Parathyroid adenoma (tissue), 2 donors: ENCODE measurements at regions not wholly inside any gene's neighbourhood (a gene's known extent, or its start where the extent isn't known, plus 50 kb on each side); places are given as distances from the start of the nearest gene placed in this dataset.

Experiments used
- H2AFZ ChIP-seq: fragments of 300-600 bp; sonication (generic); one replicate; pipeline ENCODE4 v1.7.0; 2017; ENCODE audit warnings: antibody characterized with exemption, mild to moderate bottlenecking
- H3K27ac ChIP-seq: fragments of 300-600 bp; sonication (generic); one replicate; pipeline ENCODE4 v1.7.0; 2017
- H3K27me3 ChIP-seq: fragments of 300-600 bp; sonication (generic); one replicate; pipeline ENCODE4 v1.7.0; 2017; ENCODE audit warnings: low read length; ENCODE audit not compliant: control insufficient read depth, insufficient read depth
- H3K36me3 ChIP-seq: fragments of 300-600 bp; sonication (generic); one replicate; pipeline ENCODE4 v1.7.0; 2017; ENCODE audit warnings: low read length; ENCODE audit not compliant: control insufficient read depth, insufficient read depth
- H3K4me1 ChIP-seq: fragments of 300-600 bp; sonication (generic); one replicate; pipeline ENCODE4 v1.7.0; 2017; ENCODE audit warnings: control low read depth
- H3K4me2 ChIP-seq: fragments of 300-600 bp; sonication (generic); one replicate; pipeline ENCODE4 v1.7.0; 2017; ENCODE audit warnings: low read length
- H3K4me3 ChIP-seq: fragments of 300-600 bp; sonication (generic); one replicate; pipeline ENCODE4 v1.7.0; 2017; ENCODE audit warnings: low read depth, low read length
- H3K79me2 ChIP-seq: fragments of 300-600 bp; sonication (generic); one replicate; pipeline ENCODE4 v1.7.0; 2017; ENCODE audit warnings: control low read depth
- H3K9ac ChIP-seq: fragments of 300-600 bp; sonication (generic); one replicate; pipeline ENCODE4 v1.7.0; 2017; ENCODE audit warnings: mild to moderate bottlenecking
- H3K9me3 ChIP-seq: fragments of 300-600 bp; sonication (generic); one replicate; pipeline ENCODE4 v1.7.0; 2017; ENCODE audit warnings: low read length; ENCODE audit not compliant: control insufficient read depth
- TF ChIP-seq, protein P1 (sequence below): fragments of 300-600 bp; sonication (generic); IDR thresholded peaks from one replicate; pipeline ENCODE4 v1.7.0; 2017; ENCODE audit warnings: antibody characterized with exemption, mild to moderate bottlenecking
- donor health status: primary hyperparathyroidism.

- Histone ChIP-seq H3K4me3 (no peak overlapping the region), H3K4me1 (no peaks in the 10 kb centered on the region), H3K27me3 (no peaks in the 10 kb centered on the region), H3K36me3 (no peaks in the 10 kb centered on the region), H3K9ac (no peak overlapping the region), H3K4me2 (no peak overlapping the region), H3K79me2 (no peaks in the 10 kb centered on the region), H3K9me3 (no peaks in the 10 kb centered on the region), H2AFZ (no peak overlapping the region), H3K27ac (no peak overlapping the region)
- TF ChIP-seq, protein P1, sequence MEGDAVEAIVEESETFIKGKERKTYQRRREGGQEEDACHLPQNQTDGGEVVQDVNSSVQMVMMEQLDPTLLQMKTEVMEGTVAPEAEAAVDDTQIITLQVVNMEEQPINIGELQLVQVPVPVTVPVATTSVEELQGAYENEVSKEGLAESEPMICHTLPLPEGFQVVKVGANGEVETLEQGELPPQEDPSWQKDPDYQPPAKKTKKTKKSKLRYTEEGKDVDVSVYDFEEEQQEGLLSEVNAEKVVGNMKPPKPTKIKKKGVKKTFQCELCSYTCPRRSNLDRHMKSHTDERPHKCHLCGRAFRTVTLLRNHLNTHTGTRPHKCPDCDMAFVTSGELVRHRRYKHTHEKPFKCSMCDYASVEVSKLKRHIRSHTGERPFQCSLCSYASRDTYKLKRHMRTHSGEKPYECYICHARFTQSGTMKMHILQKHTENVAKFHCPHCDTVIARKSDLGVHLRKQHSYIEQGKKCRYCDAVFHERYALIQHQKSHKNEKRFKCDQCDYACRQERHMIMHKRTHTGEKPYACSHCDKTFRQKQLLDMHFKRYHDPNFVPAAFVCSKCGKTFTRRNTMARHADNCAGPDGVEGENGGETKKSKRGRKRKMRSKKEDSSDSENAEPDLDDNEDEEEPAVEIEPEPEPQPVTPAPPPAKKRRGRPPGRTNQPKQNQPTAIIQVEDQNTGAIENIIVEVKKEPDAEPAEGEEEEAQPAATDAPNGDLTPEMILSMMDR, result no peak
Measured at GRCh38 chr7:81370822-81371221, 399.0 kb downstream of the HGF start.

DNA sequence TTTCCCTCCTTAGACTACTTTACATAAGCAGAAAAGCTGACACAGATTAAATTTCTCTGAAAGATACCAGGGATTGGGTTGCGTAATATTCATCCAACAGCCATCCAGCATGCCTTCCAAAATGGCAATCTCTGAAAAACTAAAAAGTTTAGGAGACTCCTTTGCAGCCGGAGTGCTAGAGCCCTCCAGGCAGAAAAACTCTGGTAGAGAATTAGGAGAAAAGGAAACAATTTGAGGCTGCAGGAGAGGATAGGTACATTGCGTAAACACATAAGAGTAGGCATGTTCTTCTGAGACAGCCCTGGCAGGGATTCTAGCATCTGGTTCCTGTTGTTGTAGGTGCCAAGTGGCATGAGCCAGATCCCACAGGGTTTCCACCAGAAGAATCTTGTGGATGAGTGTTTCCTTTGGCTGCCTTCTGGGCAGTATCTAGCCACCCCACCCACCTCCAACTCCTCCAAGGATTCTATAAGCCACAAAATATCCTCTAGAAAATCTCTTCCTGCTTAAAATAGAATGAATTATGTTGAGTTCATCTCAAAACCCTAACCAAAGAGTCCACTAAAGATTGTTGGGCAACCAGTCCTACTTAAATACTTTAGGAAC lies 402.4 kb downstream of the HGF start:
- TF ChIP-seq, protein P1, result no peak
- Histone ChIP-seq H3K4me3 (no peak overlapping the region), H3K27me3 (no peaks in the 10 kb centered on the region), H3K79me2 (no peaks in the 10 kb centered on the region), H3K4me2 (no peak overlapping the region), H3K4me1 (no peaks in the 10 kb centered on the region), H3K27ac (no peak overlapping the region), H2AFZ (no peak overlapping the region), H3K9ac (no peak overlapping the region), H3K36me3 (no peaks in the 10 kb centered on the region), H3K9me3 (no peaks in the 10 kb centered on the region)

DNA sequence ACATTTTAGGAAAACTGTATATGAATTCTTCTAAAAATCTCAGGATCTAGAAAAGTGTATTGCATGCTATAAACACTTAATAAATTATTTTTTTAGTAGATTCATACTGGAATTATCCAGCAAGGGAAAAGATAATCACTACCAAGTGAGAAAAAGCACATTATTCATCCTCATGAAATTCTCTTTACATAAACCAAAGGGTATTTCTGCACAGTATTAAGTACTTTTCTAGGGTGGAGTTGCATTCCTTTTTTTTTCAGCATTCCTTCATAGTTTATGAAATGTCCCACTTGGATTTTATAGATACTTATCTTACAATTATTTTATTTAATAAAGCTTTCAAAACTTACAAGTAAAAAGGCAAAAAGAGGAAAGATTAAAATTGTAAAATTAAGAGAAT lies 403.3 kb downstream of the HGF start:
- Histone ChIP-seq H2AFZ (no peak overlapping the region), H3K4me1 (no peaks in the 10 kb centered on the region), H3K9me3 (no peaks in the 10 kb centered on the region), H3K9ac (no peak overlapping the region), H3K79me2 (no peaks in the 10 kb centered on the region), H3K36me3 (no peaks in the 10 kb centered on the region), H3K4me3 (no peak overlapping the region), H3K4me2 (no peak overlapping the region), H3K27me3 (no peaks in the 10 kb centered on the region), H3K27ac (no peak overlapping the region)
- TF ChIP-seq, protein P1, result no peak

DNA sequence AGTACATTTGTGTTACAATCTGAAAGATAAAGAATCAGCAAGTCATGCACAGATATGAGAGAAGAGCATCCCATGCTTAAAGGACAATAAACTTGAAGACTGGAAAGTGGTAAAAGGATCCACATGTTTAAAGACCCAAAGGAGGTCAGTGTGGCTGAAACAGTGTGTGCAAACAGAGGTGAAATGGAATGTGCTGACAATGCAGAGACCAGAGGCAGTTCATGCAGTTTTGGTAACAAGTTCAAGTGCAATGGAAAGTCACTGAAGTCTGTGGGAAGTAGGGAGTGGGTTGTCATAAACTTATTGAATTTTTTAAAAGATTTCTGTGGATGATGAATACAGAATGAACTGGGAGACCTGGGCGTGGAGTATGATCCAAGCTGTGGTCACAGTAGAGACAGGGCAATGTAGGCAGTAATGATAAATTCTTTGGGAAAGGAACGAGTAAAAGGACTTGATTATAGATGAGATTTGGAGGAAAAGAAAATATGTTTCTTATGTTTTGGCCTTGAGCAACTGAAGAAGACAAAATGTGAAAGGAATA lies 408.0 kb downstream of the HGF start:
- no peaks in the 10 kb centered on the region for H3K36me3 ChIP-seq
- H2AFZ ChIP-seq, result no peak overlapping the region
- H3K9me3 ChIP-seq, result no peaks in the 10 kb centered on the region
- TF ChIP-seq, protein P1, result no peak
- no peak overlapping the region for H3K9ac ChIP-seq
- H3K27ac ChIP-seq, result no peak overlapping the region
- no peak overlapping the region for H3K4me3 ChIP-seq
- H3K27me3 ChIP-seq, result no peaks in the 10 kb centered on the region
- no peak overlapping the region for H3K4me2 ChIP-seq
- no peaks in the 10 kb centered on the region for H3K79me2 ChIP-seq
- no peaks in the 10 kb centered on the region for H3K4me1 ChIP-seq

DNA sequence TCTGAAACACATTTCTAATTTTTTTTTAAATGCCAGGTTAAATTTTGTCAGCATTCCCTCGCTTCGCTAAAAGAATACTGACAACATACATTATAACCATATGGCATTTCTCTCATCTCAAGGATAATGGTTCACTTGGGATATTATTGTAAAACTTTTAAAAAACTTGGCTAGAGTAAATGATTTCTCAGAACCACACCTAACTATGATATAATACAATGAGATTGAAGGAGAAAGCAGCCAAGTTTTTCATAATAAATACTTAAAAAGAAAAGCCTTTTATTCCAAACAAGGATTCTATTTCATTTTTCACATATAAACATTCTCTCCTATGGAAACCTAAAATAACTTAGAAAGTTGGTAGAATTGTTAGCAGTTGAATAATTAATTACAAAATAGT lies 413.9 kb downstream of the HGF start:
- H2AFZ ChIP-seq, result no peak overlapping the region
- no peak overlapping the region for H3K4me3 ChIP-seq
- no peak overlapping the region for H3K4me2 ChIP-seq
- no peaks in the 10 kb centered on the region for H3K36me3 ChIP-seq
- TF ChIP-seq, protein P1, result no peak
- H3K9ac ChIP-seq, result no peak overlapping the region
- no peaks in the 10 kb centered on the region for H3K79me2 ChIP-seq
- H3K9me3 ChIP-seq, result no peaks in the 10 kb centered on the region
- no peaks in the 10 kb centered on the region for H3K27me3 ChIP-seq
- H3K27ac ChIP-seq, result no peak overlapping the region
- H3K4me1 ChIP-seq, result no peaks in the 10 kb centered on the region
